ENCODE measurements at regions not wholly inside any gene's neighbourhood (a gene's known extent, or its start where the extent isn't known, plus 50 kb on each side); places are given as distances from the start of the nearest gene placed in this dataset.

GRCh38 chr2:74037379-74037860 lies 52.7 kb downstream of the TET3 start:
- TF ChIP-seq CTCF (IDR thresholded peaks at IDR 0.05; ENCODE audit: low read depth, low read length) (no peak), EZH2phosphoT487 (IDR thresholded peaks at IDR 0.05; ENCODE audit: low read depth) (no peak)
